Endothelial cell of umbilical vein (primary cell): ENCODE measurements at regions not wholly inside any gene's neighbourhood (a gene's known extent, or its start where the extent isn't known, plus 50 kb on each side); places are given as distances from the start of the nearest gene placed in this dataset.
"Not testable (repeated sequence)": the region's sequence is repeated elsewhere in the genome, so short reads cannot be mapped to it uniquely, and the experiment has no call there.

Source experiments
- BruUV-seq: library from RNA; stranded (reverse); fragments of 400-500 nt; replicated peaks from 2 replicates; lab custom pipeline; 2021; lab: Mats Ljungman, UMichigan
- CTCF ChIA-PET: fragments of 300-600, 350-600 bp; sonication (Branson Sonifier 250); formaldehyde crosslinking; loops from one replicate; lab custom pipeline; 2021; ENCODE audit warnings: antibody characterized with exemption, inconsistent platforms; lab: Charles Lee
- POLR2A ChIA-PET: fragments of 300-600, 350-600 bp; sonication (Branson Sonifier 250); formaldehyde crosslinking; loops from one replicate; lab custom pipeline; 2021; ENCODE audit warnings: antibody characterized with exemption, inconsistent platforms; lab: Charles Lee
- DNase-seq: peaks from one replicate; pipeline ENCODE4 v3.0.0-alpha.2; 2011; ENCODE audit warnings: low read depth, low spot score
- FAIRE-seq: peaks from 2 replicates; lab custom pipeline; 2011; peaks lifted over from hg19 to GRCh38; lab: Jason Lieb, UNC
- H2AFZ ChIP-seq: 2 replicates; pipeline ENCODE4 v1.6.0; 2012; ENCODE audit warnings: low read depth, low read length, control low read depth, inconsistent platforms
- H3K27ac ChIP-seq: 2 replicates; pipeline ENCODE4 v1.5.1; 2011; ENCODE audit warnings: low read depth, mild to moderate bottlenecking, control low read depth, low read length, moderate library complexity; ENCODE audit not compliant: insufficient read depth
- H3K27me3 ChIP-seq, 2 experiments: 2 replicates each; pipeline versions ENCODE4 v1.6.0 to v1.6.1; 2011; ENCODE audit warnings: low read length in 2 of 2, mixed read lengths in 1 of 2; ENCODE audit not compliant: control insufficient read depth in 2 of 2, insufficient read depth in 2 of 2
- H3K36me3 ChIP-seq, 2 experiments: 2 replicates in 1 of 2; 3 replicates in 1 of 2; pipeline ENCODE4 v1.5.1; 2011; ENCODE audit warnings: low read length in 2 of 2, mild to moderate bottlenecking in 1 of 2, moderate library complexity in 1 of 2; ENCODE audit not compliant: control insufficient read depth in 2 of 2, insufficient read depth in 2 of 2; ENCODE audit errors: extremely low read depth in 1 of 2
- H3K4me1 ChIP-seq: 3 replicates; pipeline ENCODE4 v1.5.1; 2011; ENCODE audit warnings: mild to moderate bottlenecking, low read length; ENCODE audit not compliant: control insufficient read depth, insufficient read depth; ENCODE audit errors: extremely low read depth
- H3K4me2 ChIP-seq: 2 replicates; pipeline ENCODE4 v1.6.1; 2011; ENCODE audit warnings: low read length, control low read depth, mixed read lengths; ENCODE audit not compliant: insufficient read depth
- H3K4me3 ChIP-seq, 3 experiments: fragments of 200-600 bp in 1 of 3; sonication (generic), shearing (Covaris generic) in 1 of 3; replicated peaks in 1 of 3; 2 replicates each; pipeline ENCODE4 v1.5.1; 2011 to 2016; ENCODE audit warnings: control low read depth in 3 of 3, low read length in 3 of 3, mild to moderate bottlenecking in 2 of 3, inconsistent platforms in 1 of 3, low read depth in 1 of 3, moderate library complexity in 1 of 3; ENCODE audit not compliant: insufficient read depth in 1 of 3
- H3K79me2 ChIP-seq: 2 replicates; pipeline ENCODE4 v1.6.0; 2012; ENCODE audit warnings: low read length, inconsistent platforms; ENCODE audit not compliant: control insufficient read depth, insufficient read depth
- H3K9ac ChIP-seq: replicated peaks from 2 replicates; pipeline ENCODE3; 2011; ENCODE audit warnings: low read length, control low read depth; ENCODE audit not compliant: insufficient read depth; ENCODE audit errors: extremely low read depth
- H3K9me1 ChIP-seq: replicated peaks from 3 replicates; pipeline ENCODE4 v1.6.0; 2011; ENCODE audit warnings: mild to moderate bottlenecking, low read length; ENCODE audit not compliant: control insufficient read depth, insufficient read depth; ENCODE audit errors: extremely low read depth
- H3K9me3 ChIP-seq: replicated peaks from 2 replicates; pipeline ENCODE4 v1.5.1; 2012; ENCODE audit warnings: low read length, inconsistent platforms; ENCODE audit not compliant: control insufficient read depth, insufficient read depth
- H4K20me1 ChIP-seq: replicated peaks from 2 replicates; pipeline ENCODE3; 2011; ENCODE audit warnings: mild to moderate bottlenecking, low read length; ENCODE audit not compliant: control insufficient read depth, insufficient read depth; ENCODE audit errors: extremely low read depth
- JUN ChIP-seq: IDR thresholded peaks from 2 replicates; pipeline ENCODE4 v1.6.1; 2011; ENCODE audit warnings: borderline replicate concordance, low read depth; ENCODE audit not compliant: insufficient read length, insufficient read depth
- POLR2A ChIP-seq: IDR thresholded peaks from 2 replicates; pipeline ENCODE4 v1.6.1; 2012; ENCODE audit warnings: low read depth, mild to moderate bottlenecking, control low read depth, low read length
- dilution Hi-C: fragments of 300-500 bp; cut with MboI; formaldehyde crosslinking; loops from one replicate; pipeline ENCODE4 v1.15.0; 2019; ENCODE audit warnings: low sequenced_read_pairs; ENCODE audit not compliant: extremely low pct_ligation_motif_present
- intact Hi-C: fragments of 100-400 bp; cut with micrococcal nuclease; formaldehyde crosslinking; loops from one replicate; pipeline ENCODE4 v1.10.0; 2022

GRCh38 chrX:113157496-113157895, 316.9 kb upstream of the AMOT start:
- no peak for FAIRE-seq
- no peaks in the 10 kb centered on the region for H3K9me3 ChIP-seq
- POLR2A ChIA-PET: no interaction called here
- no peak overlapping the region for H3K9ac ChIP-seq
- no TSS peak for BruUV-seq
- H4K20me1 ChIP-seq: no peaks in the 10 kb centered on the region
- H2AFZ ChIP-seq: no peak overlapping the region
- no peaks in the 10 kb centered on the region for H3K9me1 ChIP-seq
- intact Hi-C loops: no loop called here
- no peak for DNase-seq
- H3K79me2 ChIP-seq: no peaks in the 10 kb centered on the region
- H3K4me2 ChIP-seq: no peak overlapping the region
- no peak overlapping the region for H3K27ac ChIP-seq
- H3K27me3 ChIP-seq: no peaks in the 10 kb centered on the region
- no peaks in the 10 kb centered on the region for H3K36me3 ChIP-seq
- CTCF ChIA-PET: no interaction called here
- no peaks in the 10 kb centered on the region for H3K4me1 ChIP-seq
- TF ChIP-seq JUN (no peak), POLR2A (no peak)
- no peak overlapping the region for H3K4me3 ChIP-seq
- dilution Hi-C loops: no loop called here

- FAIRE-seq, H3K4me1 ChIP-seq, H3K9me1 ChIP-seq, H4K20me1 ChIP-seq, dilution Hi-C loops, POLR2A ChIA-PET, CTCF ChIA-PET, H3K27ac ChIP-seq, H3K27me3 ChIP-seq, H3K79me2 ChIP-seq, H3K4me2 ChIP-seq, intact Hi-C loops, H2AFZ ChIP-seq, DNase-seq, H3K4me3 ChIP-seq, H3K36me3 ChIP-seq, H3K9me3 ChIP-seq, BruUV-seq, H3K9ac ChIP-seq: not testable (repeated sequence)
Measured at GRCh38 chrX:113154315-113154714, 313.7 kb upstream of the AMOT start.
